ENCODE measurements at regions not wholly inside any gene's neighbourhood (a gene's known extent, or its start where the extent isn't known, plus 50 kb on each side); places are given as distances from the start of the nearest gene placed in this dataset.

GRCh38 chr3:55315396-55315795, 171.7 kb downstream of the WNT5A start:
- no peak overlapping the region for H3K4me3 ChIP-seq
- H3K4me1 ChIP-seq, result no peaks in the 10 kb centered on the region
- no peak for TF ChIP-seq CTCF (IDR thresholded peaks at IDR 0.05)
- DNase-seq, result no peak
- no peaks in the 10 kb centered on the region for H3K36me3 ChIP-seq
- H3K9me3 ChIP-seq, result no peaks in the 10 kb centered on the region
- intact Hi-C loops (cut with DNase I), result no loop called here
- no peak for ATAC-seq
- no peaks in the 10 kb centered on the region for H3K27me3 ChIP-seq
- H3K27ac ChIP-seq, result no peak overlapping the region

- H3K27ac ChIP-seq, result no peak overlapping the region
- TF ChIP-seq CTCF (IDR thresholded peaks at IDR 0.05), result no peak
These were observed 173.4 kb downstream of the WNT5A start for GRCh38 chr3:55313666-55314065.

GRCh38 chr3:55309336-55309735, 177.8 kb downstream of the WNT5A start:
- no peaks in the 10 kb centered on the region for H3K36me3 ChIP-seq
- H3K4me3 ChIP-seq, result no peak overlapping the region
- no peaks in the 10 kb centered on the region for H3K9me3 ChIP-seq
- no peak for TF ChIP-seq CTCF (IDR thresholded peaks at IDR 0.05)
- ATAC-seq (no peak), DNase-seq (no peak)
- H3K27ac ChIP-seq, result no peak overlapping the region
- H3K4me1 ChIP-seq, result no peaks in the 10 kb centered on the region
- no peaks in the 10 kb centered on the region for H3K27me3 ChIP-seq
- intact Hi-C loops (cut with DNase I), result no loop called here

More at GRCh38 chr3:55313666-55314065, 173.4 kb downstream of the WNT5A start:
- Histone ChIP-seq H3K4me1 (no peaks in the 10 kb centered on the region), H3K36me3 (no peaks in the 10 kb centered on the region), H3K4me3 (no peak overlapping the region), H3K9me3 (no peaks in the 10 kb centered on the region), H3K27me3 (no peaks in the 10 kb centered on the region)
- DNase-seq (no peak), ATAC-seq (no peak)
- intact Hi-C loops (cut with DNase I), result no loop called here

- Histone ChIP-seq H3K9me3 (no peaks in the 10 kb centered on the region), H3K4me1 (no peaks in the 10 kb centered on the region), H3K27ac (no peak overlapping the region), H3K36me3 (no peaks in the 10 kb centered on the region), H3K27me3 (no peaks in the 10 kb centered on the region), H3K4me3 (no peak overlapping the region)
- no peak for DNase-seq
- intact Hi-C loops (cut with DNase I), result no loop called here
- ATAC-seq, result no peak
- no peak for TF ChIP-seq CTCF (IDR thresholded peaks at IDR 0.05)
These were observed 179.5 kb downstream of the WNT5A start for GRCh38 chr3:55307622-55308021.

GRCh38 chr3:55305696-55306485, 181.2 kb downstream of the WNT5A start:
- H3K27me3 ChIP-seq, result no peaks in the 10 kb centered on the region
- no peaks in the 10 kb centered on the region for H3K4me1 ChIP-seq
- DNase-seq (no peak), ATAC-seq (no peak)
- no peaks in the 10 kb centered on the region for H3K9me3 ChIP-seq
- H3K27ac ChIP-seq, result no peak overlapping the region
- no peak overlapping the region for H3K4me3 ChIP-seq
- intact Hi-C loops (cut with DNase I), result no loop called here
- no peaks in the 10 kb centered on the region for H3K36me3 ChIP-seq
- no peak for TF ChIP-seq CTCF (IDR thresholded peaks at IDR 0.05)
